ENCODE measurements at regions not wholly inside any gene's neighbourhood (a gene's known extent, or its start where the extent isn't known, plus 50 kb on each side); places are given as distances from the start of the nearest gene placed in this dataset.

DNA sequence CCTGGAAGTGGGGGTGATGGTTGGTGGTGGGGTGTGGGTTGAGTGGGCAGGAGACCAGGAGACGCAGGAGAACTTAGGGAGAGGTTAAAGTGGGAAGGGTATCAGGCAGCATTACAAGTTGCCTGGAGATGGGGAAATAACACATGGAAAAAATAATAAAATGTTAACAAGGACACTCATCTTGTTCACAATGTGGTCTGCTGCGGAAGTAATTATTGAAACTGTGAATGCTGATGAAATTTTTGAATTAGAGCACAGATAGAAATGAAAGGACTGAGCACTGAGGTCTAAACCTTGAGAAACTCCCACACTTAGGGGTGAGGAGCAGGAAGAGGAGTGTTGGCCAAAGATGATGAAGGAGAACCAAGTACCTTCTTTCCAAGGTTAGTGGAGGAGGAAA lies 346.0 kb upstream of the PLET1 start:
- TF ChIP-seq PHF8 (conservative IDR thresholded peaks at IDR 0.05; ENCODE audit: low read depth, low read length) (no peak), RFX5 (IDR thresholded peaks at IDR 0.05; ENCODE audit: borderline replicate concordance, low read depth, low read length) (no peak), EP300 (IDR thresholded peaks at IDR 0.05; ENCODE audit: borderline replicate concordance in 1 of 2, low read depth in 2 of 2, low read length in 2 of 2) (no peak), EZH2 (IDR thresholded peaks at IDR 0.05; ENCODE audit: low read depth, low read length, severe bottlenecking) (no peak), EGR1 (IDR thresholded peaks at IDR 0.05; ENCODE audit: borderline replicate concordance, low read depth, low read length) (no peak), GTF2F1 (IDR thresholded peaks at IDR 0.05; ENCODE audit: borderline replicate concordance, low read depth, low read length) (no peak), SRF (IDR thresholded peaks at IDR 0.05; ENCODE audit: low read depth, low read length) (no peak), SIX5 (IDR thresholded peaks at IDR 0.05; ENCODE audit: low read depth, low read length) (no peak), POU5F1 (IDR thresholded peaks at IDR 0.05; ENCODE audit: low read depth, low read length) (no peak), POLR2A (IDR thresholded peaks at IDR 0.05; ENCODE audit: control extremely low read depth in 1 of 2, low read depth in 2 of 2, low read length in 2 of 2) (no peak), SP1 (IDR thresholded peaks at IDR 0.05; ENCODE audit: low read depth, low read length) (no peak), JUND (IDR thresholded peaks at IDR 0.05; ENCODE audit: low read length) (no peak)
- TF ChIP-seq, protein P1, sequence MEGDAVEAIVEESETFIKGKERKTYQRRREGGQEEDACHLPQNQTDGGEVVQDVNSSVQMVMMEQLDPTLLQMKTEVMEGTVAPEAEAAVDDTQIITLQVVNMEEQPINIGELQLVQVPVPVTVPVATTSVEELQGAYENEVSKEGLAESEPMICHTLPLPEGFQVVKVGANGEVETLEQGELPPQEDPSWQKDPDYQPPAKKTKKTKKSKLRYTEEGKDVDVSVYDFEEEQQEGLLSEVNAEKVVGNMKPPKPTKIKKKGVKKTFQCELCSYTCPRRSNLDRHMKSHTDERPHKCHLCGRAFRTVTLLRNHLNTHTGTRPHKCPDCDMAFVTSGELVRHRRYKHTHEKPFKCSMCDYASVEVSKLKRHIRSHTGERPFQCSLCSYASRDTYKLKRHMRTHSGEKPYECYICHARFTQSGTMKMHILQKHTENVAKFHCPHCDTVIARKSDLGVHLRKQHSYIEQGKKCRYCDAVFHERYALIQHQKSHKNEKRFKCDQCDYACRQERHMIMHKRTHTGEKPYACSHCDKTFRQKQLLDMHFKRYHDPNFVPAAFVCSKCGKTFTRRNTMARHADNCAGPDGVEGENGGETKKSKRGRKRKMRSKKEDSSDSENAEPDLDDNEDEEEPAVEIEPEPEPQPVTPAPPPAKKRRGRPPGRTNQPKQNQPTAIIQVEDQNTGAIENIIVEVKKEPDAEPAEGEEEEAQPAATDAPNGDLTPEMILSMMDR (IDR thresholded peaks at IDR 0.05; ENCODE audit: control extremely low read depth in 1 of 3, insufficient read depth in 1 of 3, low read depth in 1 of 3, low read length in 3 of 3): no peak
- TF ChIP-seq, protein P2, sequence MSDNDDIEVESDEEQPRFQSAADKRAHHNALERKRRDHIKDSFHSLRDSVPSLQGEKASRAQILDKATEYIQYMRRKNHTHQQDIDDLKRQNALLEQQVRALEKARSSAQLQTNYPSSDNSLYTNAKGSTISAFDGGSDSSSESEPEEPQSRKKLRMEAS (IDR thresholded peaks at IDR 0.05): no peak

All from H1 (cell line).